RCC 7860 (cell line): ENCODE measurements at regions not wholly inside any gene's neighbourhood (a gene's known extent, or its start where the extent isn't known, plus 50 kb on each side); places are given as distances from the start of the nearest gene placed in this dataset.

Experiments
- DNase-seq: peaks from one replicate; pipeline ENCODE4 v3.0.0-alpha.2; 2015; ENCODE audit warnings: low spot score
- FAIRE-seq: peaks from 2 replicates; lab custom pipeline; 2012; peaks lifted over from hg19 to GRCh38; lab: Jason Lieb, UNC

GRCh38 chr1:234537236-234537635, 58.3 kb upstream of the TARBP1 start:
- DNase-seq, result no peak
- FAIRE-seq, result no peak

GRCh38 chr1:234536741-234537140, 57.8 kb upstream of the TARBP1 start:
- FAIRE-seq, result no peak

GRCh38 chr1:234535763-234536515, 57.0 kb upstream of the TARBP1 start:
- no peak for FAIRE-seq
- no peak for DNase-seq

More at GRCh38 chr1:234536741-234537140, 57.8 kb upstream of the TARBP1 start:
- DNase-seq, result no peak

- no peak for FAIRE-seq
- no peak for DNase-seq
Measured at GRCh38 chr1:234535218-234535617, 56.2 kb upstream of the TARBP1 start.

GRCh38 chr1:234533975-234534876, 55.2 kb upstream of the TARBP1 start:
- DNase-seq, result no peak
- no peak for FAIRE-seq

- DNase-seq (peak; percentile 67), FAIRE-seq (no peak)
Measured at GRCh38 chr1:234533034-234533891, 54.3 kb upstream of the TARBP1 start.

GRCh38 chr1:234532503-234532922, 53.5 kb upstream of the TARBP1 start:
- FAIRE-seq (no peak), DNase-seq (no peak)

- FAIRE-seq (no peak), DNase-seq (no peak)
Measured at GRCh38 chr1:234531151-234531635, 52.2 kb upstream of the TARBP1 start.

GRCh38 chr1:234530672-234531071, 51.7 kb upstream of the TARBP1 start:
- no peak for DNase-seq
- FAIRE-seq, result no peak

- FAIRE-seq (no peak), DNase-seq (peak; percentile 22)
Measured at GRCh38 chr1:234529950-234530237, 50.9 kb upstream of the TARBP1 start.

- DNase-seq, result no peak
- FAIRE-seq, result no peak
Measured at GRCh38 chr1:234529095-234529949, 50.3 kb upstream of the TARBP1 start.
